GM12891 (cell line): ENCODE measurements at regions not wholly inside any gene's neighbourhood (a gene's known extent, or its start where the extent isn't known, plus 50 kb on each side); places are given as distances from the start of the nearest gene placed in this dataset.

ENCODE experiments used
- PAX5 ChIP-seq: IDR thresholded peaks from 2 replicates; pipeline ENCODE4 v1.6.1; 2011; ENCODE audit warnings: low read length, moderate library complexity, mild to moderate bottlenecking; ENCODE audit not compliant: insufficient read depth, severe bottlenecking
- POLR2A ChIP-seq: IDR thresholded peaks from 2 replicates; pipeline ENCODE4 v1.6.1; 2011; ENCODE audit warnings: low read depth, low read length, control low read depth
- POLR2AphosphoS5 ChIP-seq: IDR thresholded peaks from 2 replicates; pipeline ENCODE4 v1.6.1; 2011; ENCODE audit warnings: low read depth, low read length, control low read depth
- SPI1 ChIP-seq: IDR thresholded peaks from 2 replicates; pipeline ENCODE4 v1.6.1; 2011; ENCODE audit warnings: low read depth, low read length, control low read depth
- TAF1 ChIP-seq: IDR thresholded peaks from 2 replicates; pipeline ENCODE4 v1.6.1; 2011; ENCODE audit warnings: low read depth, low read length, control low read depth

- TF ChIP-seq POLR2A (no peak), POLR2AphosphoS5 (no peak), TAF1 (no peak), PAX5 (no peak), SPI1 (no peak)
Measured at GRCh38 chr4:123812066-123812390, 415.4 kb downstream of the SPRY1 start.
